HCEC 1CT (cell line): ENCODE measurements at regions not wholly inside any gene's neighbourhood (a gene's known extent, or its start where the extent isn't known, plus 50 kb on each side); places are given as distances from the start of the nearest gene placed in this dataset.
"Not testable (repeated sequence)": the region's sequence is repeated elsewhere in the genome, so short reads cannot be mapped to it uniquely, and the experiment has no call there.

ENCODE experiments used
- DNase-seq: peaks from one replicate; pipeline ENCODE4 v3.0.0-alpha.2; 2017

GRCh38 chr14:89078021-89078795, 253.8 kb downstream of the TTC8 start:
- DNase-seq = no peak

GRCh38 chr14:89085231-89085731, 260.8 kb downstream of the TTC8 start:
- no peak for DNase-seq

- no peak for DNase-seq
These were observed 261.4 kb downstream of the TTC8 start for GRCh38 chr14:89085737-89086382.

DNA sequence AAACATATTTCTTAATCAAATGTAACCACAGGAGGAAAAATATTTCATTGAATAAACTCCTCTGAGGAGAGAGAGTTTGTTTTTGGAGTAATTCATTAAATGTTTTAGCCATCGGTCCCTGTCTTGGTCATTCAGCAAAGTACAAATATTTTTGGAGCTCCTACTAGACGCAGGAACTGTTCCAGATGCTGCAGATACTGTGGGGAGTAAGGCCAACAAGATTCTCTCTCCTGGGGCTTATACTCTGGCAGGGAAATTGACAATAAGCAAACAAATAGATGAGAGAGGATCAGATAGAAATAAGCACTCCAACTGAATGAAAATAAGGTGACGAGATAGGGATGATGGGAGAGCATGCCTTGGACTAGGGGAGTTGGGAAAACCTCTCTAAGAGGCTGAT, 264.1 kb downstream of the TTC8 start:
- DNase-seq = no peak

DNA sequence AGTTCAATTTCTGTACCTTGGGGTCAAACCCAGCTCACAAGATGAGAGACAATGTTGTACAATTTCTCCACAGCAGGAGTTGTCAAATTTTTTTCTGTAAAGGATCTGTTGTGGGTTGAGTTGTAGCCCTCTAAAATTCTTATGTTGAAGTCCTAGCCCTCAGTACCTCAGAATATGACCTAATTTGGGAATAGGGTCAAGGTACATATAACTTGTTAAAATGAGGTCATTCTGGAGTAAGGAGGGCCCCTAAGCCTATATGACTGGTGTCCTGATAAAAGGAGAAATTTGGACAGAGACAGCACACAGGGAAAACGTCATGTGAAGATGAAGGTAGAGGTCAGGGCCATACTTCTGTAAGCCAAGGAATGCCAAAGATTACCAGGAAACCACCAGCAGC, 264.9 kb downstream of the TTC8 start:
- no peak for DNase-seq

DNA sequence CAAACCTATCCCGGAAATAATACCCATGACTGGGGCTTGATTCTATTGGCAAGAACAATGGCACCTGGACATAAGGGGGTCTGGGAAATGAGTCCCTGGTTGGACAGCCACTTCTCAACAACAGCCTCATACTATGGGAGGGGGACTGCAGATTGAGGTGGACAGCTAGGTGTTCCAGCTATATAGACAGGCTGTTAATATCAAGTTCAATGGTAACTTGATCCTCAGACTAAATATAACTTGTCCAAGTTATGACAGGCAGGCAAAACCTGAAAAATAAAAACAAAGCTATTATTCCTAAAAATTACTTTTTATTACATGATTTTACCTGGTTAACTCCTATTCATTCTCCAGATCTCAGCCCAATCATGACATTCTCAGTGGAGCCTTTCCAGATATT, 267.3 kb downstream of the TTC8 start:
- DNase-seq = no peak

GRCh38 chr14:89093083-89093730, 268.8 kb downstream of the TTC8 start:
- DNase-seq = no peak

DNA sequence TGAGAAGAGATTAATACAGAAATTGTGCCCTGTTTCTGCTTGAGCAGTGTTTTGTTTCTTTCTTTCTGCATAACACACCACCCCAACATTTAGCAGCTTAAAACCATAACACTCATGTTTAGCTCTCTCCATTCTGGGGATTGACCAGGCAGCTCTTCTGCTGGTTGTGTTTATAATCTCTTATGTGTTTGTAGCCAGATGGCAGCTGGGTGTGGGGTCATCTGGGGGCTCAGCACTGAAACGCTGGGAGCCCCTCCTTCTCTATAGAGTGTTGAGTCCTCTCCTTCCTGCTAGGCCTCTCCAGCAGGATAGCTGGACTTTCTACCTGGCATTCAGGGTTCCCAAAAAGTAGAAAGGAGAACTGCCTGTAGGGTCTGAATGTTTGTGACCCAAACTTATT, 270.6 kb downstream of the TTC8 start:
- no peak for DNase-seq

- DNase-seq = no peak
These were observed 272.5 kb downstream of the TTC8 start for GRCh38 chr14:89096946-89097345.

- no peak for DNase-seq
These were observed 273.8 kb downstream of the TTC8 start for GRCh38 chr14:89098254-89098653.

DNA sequence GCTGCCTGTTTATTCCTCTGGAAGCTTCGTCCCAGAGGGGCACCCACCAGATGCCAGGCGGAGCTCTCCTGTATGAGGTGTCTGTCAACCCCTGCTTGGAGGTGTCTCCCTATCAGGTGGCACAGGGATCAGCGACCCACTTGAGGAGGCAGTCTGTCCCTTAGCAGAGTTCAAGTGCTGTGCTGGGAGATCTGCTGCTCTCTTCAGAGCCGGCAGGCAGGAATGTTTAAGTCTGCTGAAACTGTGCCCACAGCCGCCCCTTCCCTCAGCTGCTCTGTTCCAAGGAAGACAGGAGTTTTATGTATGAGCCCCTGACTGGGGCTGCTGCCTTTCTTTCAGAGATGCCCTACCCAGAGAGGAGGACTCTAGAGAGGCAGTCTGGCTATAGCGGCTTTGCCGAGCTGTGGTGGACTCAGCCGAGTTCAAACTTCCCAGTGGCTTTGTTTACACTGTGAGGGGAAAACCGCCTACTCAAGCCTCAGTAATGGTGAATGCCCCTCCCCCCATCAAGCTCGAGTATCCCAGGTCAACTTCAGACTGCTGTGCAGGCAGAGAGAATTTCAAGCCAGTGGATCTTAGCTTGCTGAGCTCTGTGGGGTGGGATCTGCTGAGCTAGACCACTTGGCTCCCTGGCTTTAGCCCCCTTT, 279.8 kb downstream of the TTC8 start:
- not testable (repeated sequence) for DNase-seq

GRCh38 chr14:89104861-89105260, 280.4 kb downstream of the TTC8 start:
- not testable (repeated sequence) for DNase-seq
